HS-5 (cell line): ENCODE measurements at regions not wholly inside any gene's neighbourhood (a gene's known extent, or its start where the extent isn't known, plus 50 kb on each side); places are given as distances from the start of the nearest gene placed in this dataset.
A peak's percentile ranks its signal among the peaks of the same experiment; 100 is the strongest.

Source experiments
- DNase-seq: peaks from one replicate; pipeline ENCODE4 v3.0.0-alpha.2; 2012; ENCODE audit warnings: low read depth

DNA sequence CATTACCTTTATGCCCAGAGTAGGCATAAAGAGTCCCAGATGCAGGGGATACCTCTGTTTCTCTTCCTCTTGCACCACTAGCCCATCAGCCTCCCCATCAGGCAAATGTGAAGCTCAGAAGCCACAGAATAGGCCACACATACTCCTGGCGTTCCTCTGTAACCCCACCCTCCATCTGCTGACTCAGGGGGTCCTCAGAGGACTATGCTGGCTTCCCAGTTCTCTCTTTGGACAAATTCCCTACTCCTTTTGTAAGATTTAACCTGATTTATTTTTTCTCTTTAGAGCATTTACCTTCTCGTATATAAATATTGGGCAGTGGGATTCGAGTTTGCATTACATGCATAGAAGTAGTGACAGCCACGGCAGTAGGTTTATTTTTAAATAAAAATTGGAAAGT, 262.3 kb upstream of the CADM1 start:
- DNase-seq = no peak

GRCh38 chr11:115765803-115766239, 261.6 kb upstream of the CADM1 start:
- DNase-seq = no peak

- DNase-seq = no peak
These were observed 260.0 kb upstream of the CADM1 start for GRCh38 chr11:115764176-115764575.

DNA sequence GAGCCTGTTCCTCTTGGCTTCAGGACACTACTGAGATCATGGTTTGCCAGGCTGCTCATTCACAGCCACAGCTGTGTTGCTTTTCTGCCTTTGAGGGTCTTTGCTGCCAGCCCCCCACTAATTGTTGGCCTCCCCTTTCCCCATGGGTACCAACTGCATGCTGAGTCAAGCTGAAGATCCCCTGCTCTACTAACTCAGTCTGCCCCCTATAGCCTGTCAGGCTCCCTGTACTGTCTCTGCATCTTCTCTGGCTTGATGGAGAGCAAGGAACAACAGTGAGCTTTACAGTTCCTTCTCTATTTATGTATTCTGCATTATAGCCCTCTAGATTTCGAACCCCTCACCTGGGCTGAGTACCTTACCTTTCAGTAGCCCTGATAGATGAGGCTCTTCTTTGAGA, 257.6 kb upstream of the CADM1 start:
- DNase-seq = no peak

DNA sequence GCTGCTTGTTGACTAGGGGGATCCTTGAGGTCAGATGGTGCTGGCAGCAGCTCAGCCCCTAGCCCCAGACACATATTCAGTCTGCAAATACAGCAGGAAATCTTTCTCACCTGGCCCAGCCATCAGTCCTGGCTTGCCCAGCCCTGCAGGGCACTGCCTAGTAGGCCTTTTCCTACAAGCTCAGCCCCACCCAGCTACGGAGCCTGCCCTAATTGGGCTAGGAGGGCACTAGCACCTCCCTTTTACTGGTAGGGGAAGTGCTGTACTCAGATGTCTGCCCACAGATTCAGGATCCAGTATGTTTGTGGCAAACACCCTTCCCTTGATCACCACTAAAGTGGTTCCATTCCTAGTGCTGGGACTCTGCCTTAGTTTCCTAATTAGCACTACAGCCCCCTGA, 257.1 kb upstream of the CADM1 start:
- DNase-seq = no peak

DNA sequence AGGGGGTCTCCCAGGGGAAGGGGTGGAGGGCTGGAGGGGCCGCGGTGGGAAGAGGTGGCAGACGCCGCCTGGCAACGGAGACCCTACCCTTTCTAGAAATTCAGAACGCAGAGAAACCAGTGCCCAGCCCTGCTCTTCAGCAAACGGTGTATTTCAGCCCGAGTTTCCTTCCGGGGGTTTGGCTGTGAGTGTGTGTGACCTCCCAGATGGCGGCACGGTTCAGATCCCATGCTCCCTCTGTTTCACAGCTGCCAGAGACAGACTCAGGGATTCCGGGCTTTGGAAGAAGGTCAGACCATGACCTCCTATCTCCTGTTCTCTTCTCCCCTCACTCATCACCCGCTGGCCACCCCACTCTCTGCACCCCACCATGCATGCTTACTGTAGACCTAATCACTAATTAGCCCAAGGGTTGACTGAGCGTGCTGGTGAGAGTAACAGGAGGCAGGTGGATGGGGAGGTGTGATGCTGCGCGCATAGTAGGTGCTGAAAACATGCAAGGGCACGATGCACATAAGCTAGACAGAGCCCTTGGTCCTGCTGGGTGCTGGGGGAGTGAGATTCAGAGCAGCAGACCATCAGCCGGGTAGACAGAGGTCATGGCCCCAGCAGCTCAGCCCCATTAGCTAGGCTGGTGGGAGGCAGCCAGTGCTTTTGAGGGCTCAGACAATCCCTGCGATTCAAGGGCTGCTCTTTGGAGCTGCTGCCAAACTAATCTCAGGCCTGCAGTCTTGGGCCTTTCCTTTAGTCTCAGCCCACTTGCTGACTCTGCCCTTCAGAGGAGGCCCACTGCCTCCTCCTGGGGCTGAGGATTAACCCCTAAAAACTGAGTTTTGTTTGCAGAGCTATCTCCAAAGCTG, 256.5 kb upstream of the CADM1 start:
- DNase-seq = no peak

- no peak for DNase-seq
These were observed 255.6 kb upstream of the CADM1 start for GRCh38 chr11:115759622-115760460.

- no peak for DNase-seq
These were observed 253.8 kb upstream of the CADM1 start for GRCh38 chr11:115758011-115758410.

DNA sequence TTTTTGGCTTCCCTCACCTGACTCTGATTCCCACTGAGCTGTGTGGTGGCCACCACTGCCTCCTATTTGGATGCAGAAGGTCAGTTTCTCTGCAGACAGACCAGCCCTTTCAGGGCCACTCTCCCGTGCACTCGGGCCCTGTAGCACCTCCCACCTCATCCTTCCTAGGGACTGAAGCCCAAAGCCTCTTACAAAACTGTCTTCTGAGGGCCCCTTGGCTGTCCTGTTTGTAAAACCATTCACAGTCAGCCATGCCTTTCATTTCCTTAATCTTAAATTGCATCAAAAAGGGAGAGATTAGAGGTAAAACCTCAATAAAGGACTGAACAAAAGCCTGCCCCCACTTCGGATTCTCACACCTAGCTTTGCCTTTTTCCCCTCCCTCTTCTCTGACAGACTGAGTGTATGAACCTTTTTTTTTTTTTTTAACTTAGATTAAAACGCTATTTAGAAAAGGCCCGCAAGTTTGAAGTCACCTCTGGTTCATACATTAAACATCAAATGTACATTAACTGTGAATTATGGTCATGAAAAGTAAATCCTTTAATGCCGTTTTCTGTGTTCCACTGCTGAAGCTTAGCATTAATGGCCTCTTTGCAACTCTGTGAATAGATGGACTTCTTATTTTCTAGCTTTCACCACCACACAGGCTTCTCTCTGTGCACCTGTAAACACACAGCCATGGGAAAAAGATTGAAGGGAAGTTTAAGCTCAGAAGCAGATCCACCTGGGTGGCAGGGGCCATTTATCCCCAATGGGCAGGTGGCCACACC, 247.2 kb upstream of the CADM1 start:
- no peak for DNase-seq

- no peak for DNase-seq
These were observed 241.6 kb upstream of the CADM1 start for GRCh38 chr11:115745610-115746512.

- DNase-seq = no peak
These were observed 240.9 kb upstream of the CADM1 start for GRCh38 chr11:115745066-115745465.

- no peak for DNase-seq
These were observed 239.5 kb upstream of the CADM1 start for GRCh38 chr11:115743719-115744118.

DNA sequence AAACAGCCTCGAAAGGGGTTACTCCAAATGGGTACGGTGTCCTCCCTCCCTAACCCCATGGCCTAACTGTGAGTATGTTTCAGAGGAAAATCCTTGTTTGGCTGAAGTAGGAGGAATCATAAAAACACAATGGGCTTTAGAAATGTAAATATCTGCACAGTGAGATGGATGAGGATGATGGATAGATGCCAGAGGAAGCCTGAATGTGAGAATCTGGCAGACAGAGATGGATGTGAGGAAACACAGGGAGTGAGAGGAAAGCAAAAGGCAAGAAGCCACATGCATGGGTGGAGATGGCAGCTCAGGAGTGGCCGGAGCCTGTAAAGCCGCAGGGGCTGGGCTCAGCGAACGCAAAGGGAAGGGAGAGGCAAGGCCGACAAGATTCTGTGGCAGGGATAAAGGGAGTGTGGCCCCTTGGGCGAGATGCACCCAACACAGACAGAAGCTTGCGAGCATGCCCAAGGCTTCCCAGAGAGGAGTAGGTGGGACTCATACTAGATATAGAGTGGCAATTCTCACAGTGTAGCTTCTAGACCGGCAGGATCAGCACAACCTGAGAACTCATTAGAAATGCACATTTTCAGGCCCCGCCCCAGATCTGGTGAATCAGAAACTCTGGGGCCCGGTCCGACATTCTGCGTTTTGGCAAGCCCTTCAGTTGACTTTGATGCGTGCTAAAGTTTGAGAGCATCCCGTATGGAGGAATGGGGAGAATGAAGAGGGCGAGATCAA, 237.3 kb upstream of the CADM1 start:
- DNase-seq = no peak

DNA sequence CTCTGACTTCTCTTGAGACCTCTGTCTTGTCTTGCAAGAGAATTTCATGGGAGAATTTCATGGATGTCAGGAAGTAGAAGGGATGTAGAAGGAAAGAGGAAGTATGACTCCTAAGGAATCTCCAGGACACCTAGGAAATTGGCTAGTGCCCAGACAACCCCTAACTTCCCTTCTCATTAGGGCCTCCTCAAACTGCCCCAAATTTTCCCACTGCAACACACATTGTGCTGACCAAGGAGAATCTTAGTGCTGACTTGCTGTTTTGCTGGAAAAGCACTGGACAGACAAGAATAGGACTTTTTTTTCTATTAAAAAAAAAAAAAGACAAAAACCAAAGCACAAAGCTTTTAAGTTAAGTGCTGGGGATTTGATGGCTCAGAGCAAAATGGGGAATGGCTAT, 236.1 kb upstream of the CADM1 start:
- DNase-seq = no peak

- DNase-seq = no peak
These were observed 235.7 kb upstream of the CADM1 start for GRCh38 chr11:115739878-115740277.

- DNase-seq = no peak
These were observed 234.9 kb upstream of the CADM1 start for GRCh38 chr11:115739146-115739545.

DNA sequence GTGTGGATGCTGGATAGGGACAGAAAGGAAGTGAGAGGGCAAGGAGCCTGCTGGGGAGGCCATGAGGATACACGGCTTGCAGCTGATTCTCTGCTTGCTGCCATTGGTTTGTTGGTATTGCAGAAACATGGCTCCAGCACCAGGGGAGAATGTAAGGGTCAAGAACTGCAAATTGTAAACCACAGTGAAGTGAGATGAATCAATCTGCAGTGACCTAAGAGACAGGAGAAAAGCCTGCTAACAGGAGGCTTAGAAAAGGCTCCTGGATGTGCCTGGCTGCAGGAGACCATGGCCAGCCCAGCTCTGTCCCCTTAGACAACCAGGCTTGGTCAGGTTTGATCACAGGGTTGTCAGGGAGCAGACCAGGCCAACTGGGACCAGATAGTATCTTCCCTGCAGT, 233.7 kb upstream of the CADM1 start:
- no peak for DNase-seq

GRCh38 chr11:115736146-115736545, 231.9 kb upstream of the CADM1 start:
- DNase-seq = no peak

DNA sequence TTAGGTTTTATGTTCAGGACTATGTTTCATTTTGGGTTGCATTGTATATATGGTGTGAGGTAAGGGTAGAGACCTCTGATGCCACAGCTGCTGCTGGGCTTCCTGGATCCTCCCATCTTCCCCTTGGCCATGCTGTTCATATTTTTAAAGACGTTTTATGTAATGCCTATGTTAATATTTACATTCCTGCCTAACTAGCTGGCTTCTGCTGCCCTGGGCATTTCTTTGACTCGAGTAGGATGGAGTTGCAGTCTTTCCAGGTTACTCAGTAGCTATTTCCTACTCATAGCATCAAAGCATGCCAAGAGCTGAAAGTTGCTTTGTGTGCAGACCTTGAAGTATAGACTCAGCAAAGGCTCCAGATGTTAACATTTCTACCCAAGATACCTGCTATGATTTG, 220.5 kb upstream of the CADM1 start:
- DNase-seq = peak; percentile 18

GRCh38 chr11:115722711-115723110, 218.5 kb upstream of the CADM1 start:
- DNase-seq = no peak
